Colonic mucosa (tissue), 4 donors: ENCODE measurements at regions not wholly inside any gene's neighbourhood (a gene's known extent, or its start where the extent isn't known, plus 50 kb on each side); places are given as distances from the start of the nearest gene placed in this dataset.
"Not testable (repeated sequence)": the region's sequence is repeated elsewhere in the genome, so short reads cannot be mapped to it uniquely, and the experiment has no call there.

Experiments used
- DNase-seq: peaks from one replicate; pipeline ENCODE4 v3.0.0-alpha.2; 2020
- H3K27ac ChIP-seq: fragments of 200-600 bp; one replicate; pipeline ENCODE4 v1.8.0; 2021
- H3K27me3 ChIP-seq: fragments of 200-600 bp; one replicate; pipeline ENCODE4 v1.8.0; 2021
- H3K36me3 ChIP-seq: fragments of 200-600 bp; one replicate; pipeline ENCODE4 v1.8.0; 2021
- H3K4me1 ChIP-seq: fragments of 200-600 bp; one replicate; pipeline ENCODE4 v1.8.0; 2021; ENCODE audit warnings: mild to moderate bottlenecking
- H3K4me3 ChIP-seq: fragments of 200-600 bp; one replicate; pipeline ENCODE4 v1.8.0; 2021
- H3K9ac ChIP-seq, 2 donors: one replicate each; pipeline ENCODE4 v1.7.0; 2013; ENCODE audit warnings: control low read depth in 2 of 2, low read depth in 2 of 2, low read length in 2 of 2
- H3K9me3 ChIP-seq: fragments of 200-600 bp; one replicate; pipeline ENCODE4 v1.8.0; 2021
- CTCF ChIP-seq: fragments of 200-600 bp; IDR thresholded peaks from one replicate; pipeline ENCODE4 v1.8.0; 2022; ENCODE audit warnings: antibody characterized with exemption, mild to moderate bottlenecking
- intact Hi-C: fragments of 100-400 bp; cut with DNase I; formaldehyde crosslinking; loops from one replicate; pipeline ENCODE4 v1.14.1; 2022
- donor health status: healthy.
- donor health status: DM: no; HTN: no; CAD: no.
- donor health status: DM: no; HTN: no; CAD: no.

- Histone ChIP-seq H3K36me3 (no peaks in the 10 kb centered on the region), H3K9ac (no peak overlapping the region), H3K9me3 (no peaks in the 10 kb centered on the region), H3K27me3 (no peaks in the 10 kb centered on the region), H3K27ac (no peak overlapping the region), H3K4me3 (no peak overlapping the region), H3K4me1 (no peaks in the 10 kb centered on the region)
- intact Hi-C loops: no loop called here
- no peak for TF ChIP-seq CTCF
- no peak for DNase-seq
These were observed 536.0 kb upstream of the STEAP1 start for GRCh38 chr7:89618274-89618673.

DNA sequence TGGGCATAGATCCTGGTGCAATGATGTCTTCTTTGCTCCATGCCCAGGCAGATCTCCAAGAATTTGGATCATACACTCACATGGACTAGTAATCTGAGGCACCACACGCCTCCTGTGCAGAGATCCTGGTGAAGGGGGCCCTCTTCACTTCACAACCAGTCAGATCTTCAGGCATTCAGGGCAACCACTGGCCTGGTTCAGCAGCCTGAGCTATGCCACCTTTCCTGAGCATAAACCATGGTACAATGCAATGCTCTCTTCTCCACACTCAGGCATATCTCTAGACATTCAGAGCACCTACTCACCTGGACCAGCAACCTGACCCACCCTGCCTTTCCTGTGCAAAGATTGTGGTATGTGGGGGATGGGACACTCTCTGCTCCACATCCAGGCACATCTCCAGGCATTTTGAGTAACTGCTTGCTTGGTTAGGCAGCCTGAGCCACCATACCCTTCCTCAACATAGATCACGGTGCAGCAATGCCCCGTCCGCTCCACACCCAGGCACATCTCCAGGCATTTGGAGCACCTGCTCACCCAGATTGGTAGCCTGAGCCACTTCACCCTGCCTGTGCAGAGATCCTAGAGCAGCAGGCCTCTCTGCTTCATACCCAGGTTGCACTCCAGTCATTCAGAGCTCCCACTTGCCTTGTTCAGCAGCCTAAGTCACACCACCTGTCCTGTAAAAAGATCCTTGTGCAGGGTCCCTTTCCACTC, 532.2 kb upstream of the STEAP1 start:
- H3K27ac ChIP-seq: no peak overlapping the region
- H3K27me3 ChIP-seq: no peaks in the 10 kb centered on the region
- H3K9me3 ChIP-seq: no peaks in the 10 kb centered on the region
- H3K4me1 ChIP-seq: no peaks in the 10 kb centered on the region
- H3K36me3 ChIP-seq: no peaks in the 10 kb centered on the region
- H3K4me3 ChIP-seq: no peak overlapping the region
- no peak for DNase-seq
- H3K9ac ChIP-seq: no peak overlapping the region
- no peak for TF ChIP-seq CTCF
- intact Hi-C loops: no loop called here

- intact Hi-C loops: no loop called here
- no peak for DNase-seq
- H3K9me3 ChIP-seq: no peaks in the 10 kb centered on the region
- H3K27me3 ChIP-seq: no peaks in the 10 kb centered on the region
- TF ChIP-seq CTCF: peak; percentile 39
- H3K4me3 ChIP-seq: no peak overlapping the region
- no peak overlapping the region for H3K9ac ChIP-seq
- H3K36me3 ChIP-seq: no peaks in the 10 kb centered on the region
- no peaks in the 10 kb centered on the region for H3K4me1 ChIP-seq
- H3K27ac ChIP-seq: no peak overlapping the region
These were observed 531.1 kb upstream of the STEAP1 start for GRCh38 chr7:89623018-89623672.

DNA sequence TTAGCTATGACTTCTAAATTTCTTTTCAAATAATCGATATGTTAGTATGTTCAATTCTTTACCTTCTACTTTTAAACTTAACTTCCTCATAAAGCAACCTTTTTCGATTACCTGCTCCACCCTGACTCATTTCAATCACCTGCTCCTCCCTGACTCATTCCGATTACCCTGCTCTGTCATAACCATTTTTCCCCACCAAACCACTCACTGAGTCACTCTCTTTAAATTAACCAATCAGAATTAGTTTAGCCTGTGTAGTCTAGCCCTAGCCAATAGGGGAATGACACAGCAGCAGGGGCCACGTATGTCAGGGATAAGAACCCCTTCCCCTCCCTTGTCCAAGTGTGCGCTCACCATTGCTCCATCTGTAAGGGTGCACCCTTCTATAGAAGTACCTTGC, 530.1 kb upstream of the STEAP1 start:
- H3K4me1 ChIP-seq, intact Hi-C loops, H3K9me3 ChIP-seq, H3K27ac ChIP-seq, DNase-seq, H3K27me3 ChIP-seq, H3K4me3 ChIP-seq, H3K36me3 ChIP-seq, H3K9ac ChIP-seq: not testable (repeated sequence)

DNA sequence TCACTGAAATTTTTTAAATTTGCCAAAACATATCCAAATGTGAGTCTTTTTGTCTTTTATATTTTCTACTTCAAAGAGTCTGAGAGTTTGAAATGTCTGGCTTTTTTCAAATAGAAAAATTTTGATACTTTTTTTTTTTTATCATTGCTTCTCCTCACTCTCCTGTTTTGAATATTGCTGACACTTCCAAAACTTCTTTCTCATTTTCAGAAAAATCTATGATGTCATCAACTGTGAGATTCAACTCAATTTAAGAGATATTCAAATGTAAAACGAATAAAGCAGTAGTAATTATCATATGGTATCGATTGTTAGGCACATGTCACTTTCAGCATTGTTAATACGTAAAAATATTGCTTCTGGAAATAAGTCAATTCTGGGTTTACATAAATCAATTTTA, 505.8 kb upstream of the STEAP1 start:
- no peak overlapping the region for H3K9ac ChIP-seq
- no peak overlapping the region for H3K4me3 ChIP-seq
- no peak overlapping the region for H3K27ac ChIP-seq
- H3K4me1 ChIP-seq: no peaks in the 10 kb centered on the region
- H3K36me3 ChIP-seq: no peaks in the 10 kb centered on the region
- intact Hi-C loops: no loop called here
- DNase-seq: no peak
- no peaks in the 10 kb centered on the region for H3K27me3 ChIP-seq
- H3K9me3 ChIP-seq: no peaks in the 10 kb centered on the region
- no peak for TF ChIP-seq CTCF

GRCh38 chr7:89655946-89656345, 498.3 kb upstream of the STEAP1 start:
- no peak for TF ChIP-seq CTCF

More at GRCh38 chr7:89655946-89656345, 498.3 kb upstream of the STEAP1 start:
- no peak overlapping the region for H3K4me3 ChIP-seq
- intact Hi-C loops: no loop called here
- no peak overlapping the region for H3K27ac ChIP-seq
- H3K9ac ChIP-seq: no peak overlapping the region
- H3K4me1 ChIP-seq: no peaks in the 10 kb centered on the region
- no peaks in the 10 kb centered on the region for H3K9me3 ChIP-seq
- DNase-seq: no peak
- H3K36me3 ChIP-seq: no peaks in the 10 kb centered on the region
- H3K27me3 ChIP-seq: no peaks in the 10 kb centered on the region
